ENCODE measurements at regions not wholly inside any gene's neighbourhood (a gene's known extent, or its start where the extent isn't known, plus 50 kb on each side); places are given as distances from the start of the nearest gene placed in this dataset.

DNA sequence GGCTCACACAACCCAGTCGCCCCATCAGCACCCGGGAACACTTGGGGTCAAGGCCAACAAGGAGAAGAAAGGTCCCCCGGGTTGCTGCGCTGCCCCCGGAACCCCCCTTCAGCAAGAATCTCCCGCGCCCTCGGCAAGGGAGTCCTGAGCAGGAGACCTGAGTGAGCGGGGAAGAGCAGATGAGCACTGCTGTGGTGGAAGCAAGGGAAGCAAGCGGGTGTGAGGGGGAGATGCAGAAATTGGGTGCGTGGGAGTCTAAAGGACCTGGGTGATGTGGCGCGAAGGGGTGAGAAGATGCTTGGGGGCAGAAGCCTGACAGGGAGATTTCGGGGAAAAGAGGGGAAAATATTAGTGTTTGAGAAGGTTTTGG lies 105.5 kb upstream of the PRB2 start:
- TF ChIP-seq GATA3 (IDR thresholded peaks at IDR 0.05; ENCODE audit: low read depth, low read length) (no peak), GATA2 (IDR thresholded peaks at IDR 0.05; ENCODE audit: low read depth, low read length) (no peak)
